ENCODE measurements at regions not wholly inside any gene's neighbourhood (a gene's known extent, or its start where the extent isn't known, plus 50 kb on each side); places are given as distances from the start of the nearest gene placed in this dataset.

DNA sequence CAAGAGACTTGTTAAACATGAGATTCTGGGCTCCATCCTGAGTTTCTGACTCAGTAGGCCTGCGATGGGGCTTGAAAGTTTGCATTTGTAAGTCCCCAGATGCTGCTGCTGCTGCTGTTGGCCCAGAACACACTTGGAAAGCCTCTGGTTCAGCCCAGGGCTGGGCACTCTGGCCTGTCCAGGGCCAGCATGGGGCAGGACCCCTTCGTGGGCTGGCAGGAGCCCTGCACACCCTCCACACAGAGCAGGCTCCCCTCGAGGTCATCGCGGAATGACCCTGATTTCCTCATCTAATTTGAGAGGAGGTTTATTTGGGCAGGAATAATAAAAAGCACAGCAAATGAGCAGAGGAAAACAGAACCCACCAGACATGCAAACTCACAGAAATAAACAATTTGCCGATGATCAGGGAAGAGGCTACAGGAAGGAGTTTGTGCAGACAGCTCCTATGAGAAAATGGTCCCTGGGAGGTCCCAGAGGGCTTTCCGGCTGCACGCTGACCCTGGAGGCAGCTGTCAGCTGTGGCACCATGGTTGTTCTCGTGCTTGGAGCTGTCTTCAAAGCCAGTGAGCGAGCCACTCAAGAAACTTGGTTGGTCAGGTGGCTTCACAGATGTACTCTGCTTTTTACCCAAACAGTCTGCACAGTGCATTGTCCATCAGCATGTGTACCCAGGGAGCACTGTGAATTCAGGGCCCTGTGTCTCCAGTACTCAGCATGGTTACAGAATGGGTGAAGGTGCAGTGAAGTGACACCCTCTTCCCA is 119.3 kb downstream of the GLI2 start:
- no peak overlapping the region for H3K27ac Mint-ChIP-seq
- H3K9me3 Mint-ChIP-seq (ENCODE audit: low read depth): peaks cover under 1% of the 10 kb centered on the region
- H3K27me3 Mint-ChIP-seq: peaks cover 70% of the 10 kb centered on the region
- DNase-seq (ENCODE audit: low spot score, unreplicated experiment): no peak
- H3K4me3 Mint-ChIP-seq (ENCODE audit: low read depth): no peak overlapping the region
- H3K36me3 Mint-ChIP-seq (ENCODE audit: insufficient read depth): no peaks in the 10 kb centered on the region
- TF ChIP-seq, protein P1, sequence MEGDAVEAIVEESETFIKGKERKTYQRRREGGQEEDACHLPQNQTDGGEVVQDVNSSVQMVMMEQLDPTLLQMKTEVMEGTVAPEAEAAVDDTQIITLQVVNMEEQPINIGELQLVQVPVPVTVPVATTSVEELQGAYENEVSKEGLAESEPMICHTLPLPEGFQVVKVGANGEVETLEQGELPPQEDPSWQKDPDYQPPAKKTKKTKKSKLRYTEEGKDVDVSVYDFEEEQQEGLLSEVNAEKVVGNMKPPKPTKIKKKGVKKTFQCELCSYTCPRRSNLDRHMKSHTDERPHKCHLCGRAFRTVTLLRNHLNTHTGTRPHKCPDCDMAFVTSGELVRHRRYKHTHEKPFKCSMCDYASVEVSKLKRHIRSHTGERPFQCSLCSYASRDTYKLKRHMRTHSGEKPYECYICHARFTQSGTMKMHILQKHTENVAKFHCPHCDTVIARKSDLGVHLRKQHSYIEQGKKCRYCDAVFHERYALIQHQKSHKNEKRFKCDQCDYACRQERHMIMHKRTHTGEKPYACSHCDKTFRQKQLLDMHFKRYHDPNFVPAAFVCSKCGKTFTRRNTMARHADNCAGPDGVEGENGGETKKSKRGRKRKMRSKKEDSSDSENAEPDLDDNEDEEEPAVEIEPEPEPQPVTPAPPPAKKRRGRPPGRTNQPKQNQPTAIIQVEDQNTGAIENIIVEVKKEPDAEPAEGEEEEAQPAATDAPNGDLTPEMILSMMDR (IDR thresholded peaks at IDR 0.05; ENCODE audit: unreplicated experiment): no peak
- peaks cover 2% of the 10 kb centered on the region for H3K4me1 Mint-ChIP-seq (ENCODE audit: low read depth)

DNA sequence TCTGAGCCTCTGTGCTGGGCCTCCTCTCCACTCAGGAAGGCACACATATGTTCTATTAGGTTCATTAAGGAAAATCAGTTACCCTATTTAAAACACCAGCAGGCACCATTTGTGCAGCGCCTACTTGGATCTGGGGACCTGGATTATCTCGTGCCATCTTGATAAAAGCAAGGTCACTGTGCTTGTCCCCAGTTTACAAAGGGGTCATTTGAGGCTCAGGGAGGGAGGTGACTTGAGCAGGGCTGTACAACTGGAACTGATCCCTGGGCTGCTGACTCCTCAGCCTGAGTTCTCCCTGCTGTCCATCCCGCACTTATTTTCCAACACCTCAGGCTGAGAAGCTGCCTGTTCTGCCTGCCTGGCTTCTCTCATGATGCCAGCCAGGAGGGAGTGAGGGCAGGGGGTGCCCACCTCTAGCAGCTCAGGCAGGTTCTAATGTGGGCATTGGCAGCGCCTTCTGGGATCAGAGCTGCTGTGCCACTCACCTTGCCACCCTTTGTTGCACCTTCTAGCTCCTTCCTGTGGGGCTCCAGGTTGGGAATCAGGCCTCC is 120.3 kb downstream of the GLI2 start:
- TF ChIP-seq, protein P1 (IDR thresholded peaks at IDR 0.05; ENCODE audit: unreplicated experiment): no peak
- no peak overlapping the region for H3K4me3 Mint-ChIP-seq (ENCODE audit: low read depth)
- H3K9me3 Mint-ChIP-seq (ENCODE audit: low read depth): no peaks in the 10 kb centered on the region
- H3K36me3 Mint-ChIP-seq (ENCODE audit: insufficient read depth): no peaks in the 10 kb centered on the region
- no peak for DNase-seq (ENCODE audit: low spot score, unreplicated experiment)
- no peak overlapping the region for H3K27ac Mint-ChIP-seq
- peaks cover 2% of the 10 kb centered on the region for H3K4me1 Mint-ChIP-seq (ENCODE audit: low read depth)
- H3K27me3 Mint-ChIP-seq: peaks cover 72% of the 10 kb centered on the region

DNA sequence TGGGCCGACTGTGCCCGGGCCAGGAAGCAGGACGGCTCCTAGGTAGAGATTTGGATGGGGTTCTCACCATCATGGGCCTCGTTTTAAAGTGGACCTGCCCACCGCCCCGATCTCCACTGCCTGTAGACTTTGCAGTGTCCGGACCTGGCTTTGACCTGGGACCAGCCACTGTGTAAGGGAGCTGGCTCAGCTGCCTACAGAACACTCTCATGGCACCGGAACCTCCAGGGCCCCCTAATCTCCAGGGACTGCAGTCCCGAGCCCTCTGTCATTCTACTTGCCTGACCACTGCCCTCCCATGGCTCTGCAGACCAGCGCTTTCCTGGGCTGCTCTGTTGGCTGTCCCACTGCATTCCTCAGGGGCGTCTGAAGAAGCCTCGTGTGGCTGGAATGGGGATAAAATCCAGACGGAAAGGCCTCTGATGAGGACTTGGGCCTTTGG is 120.8 kb downstream of the GLI2 start:
- H3K4me3 Mint-ChIP-seq (ENCODE audit: low read depth): no peak overlapping the region
- DNase-seq (ENCODE audit: low spot score, unreplicated experiment): no peak
- H3K4me1 Mint-ChIP-seq (ENCODE audit: low read depth): peaks cover 2% of the 10 kb centered on the region
- H3K27me3 Mint-ChIP-seq: peaks cover 77% of the 10 kb centered on the region
- TF ChIP-seq, protein P1 (IDR thresholded peaks at IDR 0.05; ENCODE audit: unreplicated experiment): peak; percentile 31
- H3K36me3 Mint-ChIP-seq (ENCODE audit: insufficient read depth): no peaks in the 10 kb centered on the region
- H3K27ac Mint-ChIP-seq: peak overlapping the region; percentile 15
- no peaks in the 10 kb centered on the region for H3K9me3 Mint-ChIP-seq (ENCODE audit: low read depth)

DNA sequence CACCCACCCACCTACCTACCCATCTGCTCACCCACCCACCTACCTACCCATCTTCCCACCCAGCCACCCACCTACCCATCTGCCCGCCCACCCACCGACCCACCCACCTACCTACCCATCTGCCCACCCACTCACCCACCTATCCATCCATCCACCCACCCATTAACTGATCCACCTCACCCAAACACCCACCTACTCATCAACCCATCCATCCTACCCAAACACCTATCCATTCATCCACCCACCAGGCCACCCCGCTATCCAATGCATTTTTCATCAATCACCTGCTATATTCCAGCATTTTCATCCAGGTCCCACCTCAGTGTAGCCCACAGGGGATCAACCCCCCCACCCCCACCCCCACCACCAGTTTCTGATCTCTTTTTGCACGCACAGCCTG is 121.8 kb downstream of the GLI2 start:
- no peaks in the 10 kb centered on the region for H3K9me3 Mint-ChIP-seq (ENCODE audit: low read depth)
- peaks cover 81% of the 10 kb centered on the region for H3K27me3 Mint-ChIP-seq
- H3K4me1 Mint-ChIP-seq (ENCODE audit: low read depth): peaks cover 2% of the 10 kb centered on the region
- H3K4me3 Mint-ChIP-seq (ENCODE audit: low read depth): no peak overlapping the region
- TF ChIP-seq, protein P1 (IDR thresholded peaks at IDR 0.05; ENCODE audit: unreplicated experiment): no peak
- H3K27ac Mint-ChIP-seq: no peak overlapping the region
- no peak for DNase-seq (ENCODE audit: low spot score, unreplicated experiment)
- H3K36me3 Mint-ChIP-seq (ENCODE audit: insufficient read depth): no peaks in the 10 kb centered on the region

DNA sequence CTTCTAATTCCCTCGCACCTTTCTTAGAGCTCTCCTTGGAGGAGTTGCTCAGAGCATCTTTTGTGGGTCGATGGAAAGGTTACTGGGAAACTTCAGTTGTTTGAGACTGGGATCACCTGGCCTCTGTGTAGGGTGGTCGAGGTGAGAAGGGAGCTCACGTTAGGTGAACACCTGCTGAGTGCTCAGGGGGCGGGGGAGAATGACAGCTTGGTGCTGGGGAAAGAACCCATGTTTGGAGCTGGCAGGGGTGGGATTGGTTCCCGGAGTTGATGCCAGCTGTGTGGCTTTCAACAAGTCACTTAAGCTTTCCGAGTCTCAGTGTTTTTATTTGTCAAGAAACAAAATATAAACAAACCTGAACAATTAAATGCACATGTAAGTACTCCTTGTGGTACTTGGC is 122.3 kb downstream of the GLI2 start:
- Mint-ChIP-seq H3K4me1 (ENCODE audit: low read depth) (peaks cover 2% of the 10 kb centered on the region), H3K36me3 (ENCODE audit: insufficient read depth) (no peaks in the 10 kb centered on the region), H3K27ac (no peak overlapping the region), H3K9me3 (ENCODE audit: low read depth) (no peaks in the 10 kb centered on the region), H3K4me3 (ENCODE audit: low read depth) (no peak overlapping the region), H3K27me3 (peaks cover 80% of the 10 kb centered on the region)
- no peak for DNase-seq (ENCODE audit: low spot score, unreplicated experiment)
- TF ChIP-seq, protein P1 (IDR thresholded peaks at IDR 0.05; ENCODE audit: unreplicated experiment): no peak
